ENCODE measurements at regions not wholly inside any gene's neighbourhood (a gene's known extent, or its start where the extent isn't known, plus 50 kb on each side); places are given as distances from the start of the nearest gene placed in this dataset.
"Not testable (repeated sequence)": the region's sequence is repeated elsewhere in the genome, so short reads cannot be mapped to it uniquely, and the experiment has no call there.

DNA sequence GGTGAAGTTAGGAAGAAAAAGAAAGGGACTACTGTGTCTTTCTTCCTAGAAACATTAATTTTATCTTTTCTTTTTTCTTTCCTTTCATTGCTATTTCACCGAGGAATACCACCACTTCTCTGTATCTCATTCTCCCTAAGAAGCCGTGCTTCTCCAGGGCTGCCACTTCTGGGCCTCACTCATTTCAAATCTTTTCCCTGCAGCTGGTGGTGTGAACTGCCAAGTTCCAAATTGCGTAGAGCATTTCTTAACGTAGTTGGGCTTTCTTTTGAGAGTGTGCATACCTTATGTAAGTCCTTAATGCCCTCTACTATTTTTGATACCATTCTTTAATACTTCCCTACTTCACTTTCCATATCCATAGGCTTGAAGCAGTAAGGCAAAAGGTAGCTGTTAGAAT is 66.7 kb upstream of the CYP1B1 start:
- no peaks in the 10 kb centered on the region for H3K79me2 ChIP-seq (ENCODE audit: insufficient read depth, low read length)
- no peak for DNase-seq (ENCODE audit: insufficient read length, low spot score, missing footprints)
- H4K20me1 ChIP-seq (ENCODE audit: insufficient read depth, low read length), result no peaks in the 10 kb centered on the region
- H3K4me3 ChIP-seq (ENCODE audit: insufficient read depth, low read length), result no peak overlapping the region
- TF ChIP-seq, protein P1, sequence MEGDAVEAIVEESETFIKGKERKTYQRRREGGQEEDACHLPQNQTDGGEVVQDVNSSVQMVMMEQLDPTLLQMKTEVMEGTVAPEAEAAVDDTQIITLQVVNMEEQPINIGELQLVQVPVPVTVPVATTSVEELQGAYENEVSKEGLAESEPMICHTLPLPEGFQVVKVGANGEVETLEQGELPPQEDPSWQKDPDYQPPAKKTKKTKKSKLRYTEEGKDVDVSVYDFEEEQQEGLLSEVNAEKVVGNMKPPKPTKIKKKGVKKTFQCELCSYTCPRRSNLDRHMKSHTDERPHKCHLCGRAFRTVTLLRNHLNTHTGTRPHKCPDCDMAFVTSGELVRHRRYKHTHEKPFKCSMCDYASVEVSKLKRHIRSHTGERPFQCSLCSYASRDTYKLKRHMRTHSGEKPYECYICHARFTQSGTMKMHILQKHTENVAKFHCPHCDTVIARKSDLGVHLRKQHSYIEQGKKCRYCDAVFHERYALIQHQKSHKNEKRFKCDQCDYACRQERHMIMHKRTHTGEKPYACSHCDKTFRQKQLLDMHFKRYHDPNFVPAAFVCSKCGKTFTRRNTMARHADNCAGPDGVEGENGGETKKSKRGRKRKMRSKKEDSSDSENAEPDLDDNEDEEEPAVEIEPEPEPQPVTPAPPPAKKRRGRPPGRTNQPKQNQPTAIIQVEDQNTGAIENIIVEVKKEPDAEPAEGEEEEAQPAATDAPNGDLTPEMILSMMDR (IDR thresholded peaks at IDR 0.05; ENCODE audit: extremely low read depth, low read depth, low read length), result no peak
- H2AFZ ChIP-seq (ENCODE audit: low read length), result no peak overlapping the region
- H3K4me1 ChIP-seq (ENCODE audit: insufficient read depth, low read length), result peaks cover 25% of the 10 kb centered on the region
- H3K36me3 ChIP-seq (ENCODE audit: insufficient read depth, low read length), result no peaks in the 10 kb centered on the region
- no peak overlapping the region for H3K4me2 ChIP-seq (ENCODE audit: insufficient read depth, low read length)
- no peaks in the 10 kb centered on the region for H3K27me3 ChIP-seq (ENCODE audit: insufficient read depth, low read length)
- no peak overlapping the region for H3K27ac ChIP-seq (ENCODE audit: low read depth, low read length)
- no peaks in the 10 kb centered on the region for H3K9me3 ChIP-seq (ENCODE audit: low read depth, low read length)

DNA sequence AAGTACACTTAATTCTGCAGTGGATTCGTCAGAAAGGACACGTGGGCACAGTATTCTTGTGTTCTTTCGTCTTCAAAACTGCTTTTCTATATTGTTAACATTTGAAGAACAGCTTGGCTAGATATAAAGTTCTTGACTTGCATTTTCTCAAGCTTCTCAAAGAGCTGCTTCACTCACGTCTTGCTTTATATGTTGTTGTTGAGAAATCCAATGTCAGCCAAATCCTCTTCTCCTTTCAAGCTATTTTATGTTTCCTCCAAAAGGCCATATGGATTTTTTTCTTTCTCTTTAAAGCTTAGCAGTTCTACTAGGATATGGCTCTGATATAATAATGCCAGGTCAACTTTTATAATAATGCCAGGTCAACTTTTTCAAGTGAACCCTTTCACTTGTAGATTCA is 65.5 kb upstream of the CYP1B1 start:
- no peaks in the 10 kb centered on the region for H4K20me1 ChIP-seq (ENCODE audit: insufficient read depth, low read length)
- H3K4me2 ChIP-seq (ENCODE audit: insufficient read depth, low read length), result no peak overlapping the region
- H3K27ac ChIP-seq (ENCODE audit: low read depth, low read length), result no peak overlapping the region
- no peaks in the 10 kb centered on the region for H3K9me3 ChIP-seq (ENCODE audit: low read depth, low read length)
- TF ChIP-seq, protein P1 (IDR thresholded peaks at IDR 0.05; ENCODE audit: extremely low read depth, low read depth, low read length), result no peak
- H3K4me3 ChIP-seq (ENCODE audit: insufficient read depth, low read length), result no peak overlapping the region
- no peak overlapping the region for H2AFZ ChIP-seq (ENCODE audit: low read length)
- no peaks in the 10 kb centered on the region for H3K27me3 ChIP-seq (ENCODE audit: insufficient read depth, low read length)
- DNase-seq (ENCODE audit: insufficient read length, low spot score, missing footprints), result no peak
- no peaks in the 10 kb centered on the region for H3K79me2 ChIP-seq (ENCODE audit: insufficient read depth, low read length)
- peaks cover 14% of the 10 kb centered on the region for H3K4me1 ChIP-seq (ENCODE audit: insufficient read depth, low read length)
- H3K36me3 ChIP-seq (ENCODE audit: insufficient read depth, low read length), result no peaks in the 10 kb centered on the region

DNA sequence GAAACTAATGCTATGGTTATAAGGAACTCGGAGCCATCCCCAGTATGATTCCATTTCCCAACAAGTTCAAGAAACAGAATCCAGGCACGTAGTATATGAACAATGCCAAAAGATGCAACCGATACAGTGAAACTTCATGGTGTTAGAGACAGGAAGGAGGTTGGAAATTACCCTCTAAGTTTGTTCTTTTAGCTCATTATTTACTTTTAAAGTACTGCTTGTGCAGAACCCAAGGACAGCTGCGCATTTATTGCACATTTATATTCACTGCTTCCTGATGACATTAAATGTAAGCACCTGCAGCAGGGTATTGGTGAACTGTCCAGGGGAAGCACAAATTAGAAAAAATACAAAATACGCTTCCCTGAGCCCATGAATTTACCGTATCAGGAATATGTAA is 63.0 kb upstream of the CYP1B1 start:
- Histone ChIP-seq H2AFZ (ENCODE audit: low read length) (no peak overlapping the region), H3K27me3 (ENCODE audit: insufficient read depth, low read length) (no peaks in the 10 kb centered on the region), H4K20me1 (ENCODE audit: insufficient read depth, low read length) (no peaks in the 10 kb centered on the region), H3K4me2 (ENCODE audit: insufficient read depth, low read length) (no peak overlapping the region), H3K79me2 (ENCODE audit: insufficient read depth, low read length) (no peaks in the 10 kb centered on the region), H3K36me3 (ENCODE audit: insufficient read depth, low read length) (no peaks in the 10 kb centered on the region), H3K4me3 (ENCODE audit: insufficient read depth, low read length) (no peak overlapping the region), H3K4me1 (ENCODE audit: insufficient read depth, low read length) (no peaks in the 10 kb centered on the region), H3K27ac (ENCODE audit: low read depth, low read length) (no peak overlapping the region), H3K9me3 (ENCODE audit: low read depth, low read length) (no peaks in the 10 kb centered on the region)
- TF ChIP-seq, protein P1 (IDR thresholded peaks at IDR 0.05; ENCODE audit: extremely low read depth, low read depth, low read length), result no peak
- no peak for DNase-seq (ENCODE audit: insufficient read length, low spot score, missing footprints)

DNA sequence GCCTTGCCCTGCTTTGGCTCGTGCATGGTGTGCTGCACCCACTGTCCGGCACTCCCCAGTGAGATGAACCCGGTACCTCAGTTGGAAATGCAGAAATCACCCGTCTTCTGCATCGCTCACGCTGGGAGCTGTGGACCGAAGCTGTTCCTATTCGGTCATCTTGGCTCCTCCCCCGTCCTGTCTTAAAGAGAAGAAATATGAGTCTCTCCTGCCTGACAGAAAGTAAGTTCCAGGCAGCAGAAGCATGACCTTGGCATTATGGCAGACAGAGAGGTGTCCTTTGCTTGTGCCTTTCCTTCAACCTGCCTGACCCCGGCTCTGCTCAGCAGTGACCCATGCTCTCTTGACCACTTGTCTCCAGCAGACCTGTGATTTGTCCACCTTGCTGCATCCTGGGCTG is 62.5 kb upstream of the CYP1B1 start:
- TF ChIP-seq, protein P1 (IDR thresholded peaks at IDR 0.05; ENCODE audit: extremely low read depth, low read depth, low read length), result no peak
- H3K4me1 ChIP-seq (ENCODE audit: insufficient read depth, low read length), result no peaks in the 10 kb centered on the region

DNA sequence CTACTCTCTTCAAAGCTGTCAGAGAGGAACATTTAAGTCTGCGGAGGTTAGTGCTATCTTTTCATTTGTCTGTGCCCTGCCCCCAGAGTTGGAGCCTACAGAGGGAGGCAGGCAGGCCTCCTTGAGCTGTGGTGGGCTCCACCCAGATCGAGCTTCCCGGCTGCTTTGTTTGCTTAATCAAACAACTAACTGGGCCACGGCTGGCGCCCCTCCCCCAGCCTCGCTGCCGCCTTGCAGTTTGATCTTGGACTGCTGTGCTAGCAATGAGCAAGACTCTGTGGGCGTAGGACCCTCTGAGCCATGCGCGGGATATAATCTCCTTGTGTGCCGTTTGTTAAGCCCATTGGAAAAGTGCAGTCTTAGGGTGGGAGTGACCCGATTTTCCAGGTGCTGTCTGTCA is 62.0 kb upstream of the CYP1B1 start:
- not testable (repeated sequence) for H3K27ac ChIP-seq (ENCODE audit: low read depth, low read length); H3K79me2 ChIP-seq (ENCODE audit: insufficient read depth, low read length); H3K4me2 ChIP-seq (ENCODE audit: insufficient read depth, low read length); H2AFZ ChIP-seq (ENCODE audit: low read length); H3K27me3 ChIP-seq (ENCODE audit: insufficient read depth, low read length); H3K4me3 ChIP-seq (ENCODE audit: insufficient read depth, low read length); H3K36me3 ChIP-seq (ENCODE audit: insufficient read depth, low read length); H3K4me1 ChIP-seq (ENCODE audit: insufficient read depth, low read length); DNase-seq (ENCODE audit: insufficient read length, low spot score, missing footprints); H4K20me1 ChIP-seq (ENCODE audit: insufficient read depth, low read length); H3K9me3 ChIP-seq (ENCODE audit: low read depth, low read length)

More for the DNA sequence above, 62.5 kb upstream of the CYP1B1 start:
- Histone ChIP-seq H2AFZ (ENCODE audit: low read length) (no peak overlapping the region), H3K4me3 (ENCODE audit: insufficient read depth, low read length) (no peak overlapping the region), H3K27ac (ENCODE audit: low read depth, low read length) (no peak overlapping the region), H3K4me2 (ENCODE audit: insufficient read depth, low read length) (no peak overlapping the region), H3K27me3 (ENCODE audit: insufficient read depth, low read length) (no peaks in the 10 kb centered on the region), H3K36me3 (ENCODE audit: insufficient read depth, low read length) (no peaks in the 10 kb centered on the region), H3K9me3 (ENCODE audit: low read depth, low read length) (no peaks in the 10 kb centered on the region), H3K79me2 (ENCODE audit: insufficient read depth, low read length) (no peaks in the 10 kb centered on the region), H4K20me1 (ENCODE audit: insufficient read depth, low read length) (no peaks in the 10 kb centered on the region)
- no peak for DNase-seq (ENCODE audit: insufficient read length, low spot score, missing footprints)

Measured in osteoblast (primary cell).